D721Med (cell line): ENCODE measurements at regions not wholly inside any gene's neighbourhood (a gene's known extent, or its start where the extent isn't known, plus 50 kb on each side); places are given as distances from the start of the nearest gene placed in this dataset.

Experiments
- DNase-seq: peaks from one replicate; pipeline ENCODE4 v3.0.0; 2011; ENCODE audit warnings: low spot score; ENCODE audit not compliant: insufficient read length
- FAIRE-seq: peaks from 2 replicates; lab custom pipeline; 2011; peaks lifted over from hg19 to GRCh38; lab: Jason Lieb, UNC
- CTCF ChIP-seq: IDR thresholded peaks from 2 replicates; pipeline ENCODE4 v1.5.1; 2012; ENCODE audit warnings: mild to moderate bottlenecking, control low read depth; ENCODE audit not compliant: insufficient read depth; ENCODE audit errors: missing control alignments

DNA sequence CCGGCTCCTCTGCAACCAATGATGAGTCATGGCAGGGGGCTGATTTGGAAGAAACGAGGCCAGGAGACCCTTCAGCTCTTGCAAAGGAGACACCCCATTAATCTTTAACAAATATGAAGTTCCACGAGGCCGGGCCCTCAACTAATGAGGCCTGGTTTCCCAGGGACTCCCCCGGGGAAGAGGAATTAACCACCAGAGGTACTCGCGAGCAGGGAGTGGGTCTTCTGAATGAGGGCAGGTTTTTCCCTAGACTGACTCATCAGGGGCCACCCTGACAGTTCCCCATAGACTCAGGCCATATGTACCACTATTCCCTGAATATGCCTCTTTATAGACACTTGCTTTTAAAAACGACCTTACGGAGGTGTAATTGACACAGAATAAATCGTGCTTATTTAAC, 150.7 kb upstream of the LHX5 start:
- no peak for TF ChIP-seq CTCF
- FAIRE-seq, result no peak

DNA sequence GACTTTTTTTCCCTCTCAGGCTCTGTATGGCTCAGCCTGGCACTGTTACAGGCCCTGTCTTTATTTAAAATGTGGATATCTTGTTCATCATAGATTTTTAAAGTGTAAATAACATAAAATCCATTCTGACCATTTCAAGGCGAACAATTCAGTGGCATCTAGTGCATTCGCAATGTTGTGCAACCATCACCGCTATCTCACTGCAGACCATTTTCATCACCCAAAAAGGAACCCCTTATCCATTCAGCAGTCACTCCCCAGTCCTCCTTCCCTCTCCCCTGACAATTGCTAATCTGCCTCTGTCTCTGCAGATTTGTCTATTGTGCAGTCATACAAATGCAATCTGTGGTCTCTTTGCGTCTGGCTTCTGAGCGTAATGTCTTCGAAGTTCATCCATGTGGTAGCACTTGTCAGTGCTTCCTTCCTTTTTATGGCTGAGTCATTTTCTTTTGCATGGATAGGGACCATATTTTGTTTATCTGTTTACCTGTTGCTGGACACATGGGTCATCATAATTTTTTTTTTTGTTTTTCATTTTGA, 148.8 kb upstream of the LHX5 start:
- no peak for TF ChIP-seq CTCF
- no peak for FAIRE-seq
- DNase-seq, result no peak

More for the DNA sequence above, 150.7 kb upstream of the LHX5 start:
- DNase-seq, result no peak

DNA sequence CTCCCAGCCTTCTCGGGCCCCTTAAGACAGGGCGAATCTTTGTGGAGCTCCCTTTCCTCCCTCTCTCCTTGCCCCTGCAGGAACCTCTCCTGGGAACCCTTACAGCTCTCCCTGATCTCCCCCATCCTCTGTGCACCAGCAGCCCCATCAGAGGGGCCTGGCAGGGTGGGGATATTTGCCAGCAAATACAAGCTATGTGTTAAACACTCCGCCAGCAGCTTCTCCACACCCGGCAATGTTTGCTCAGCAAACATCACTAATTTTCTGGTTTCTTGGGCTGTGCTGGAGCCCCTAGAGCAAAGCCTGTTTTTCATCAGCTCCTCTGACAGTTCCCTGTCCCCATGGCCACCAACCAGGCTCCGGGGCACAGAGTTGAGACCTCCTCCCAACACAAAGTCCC, 147.5 kb upstream of the LHX5 start:
- FAIRE-seq, result no peak

DNA sequence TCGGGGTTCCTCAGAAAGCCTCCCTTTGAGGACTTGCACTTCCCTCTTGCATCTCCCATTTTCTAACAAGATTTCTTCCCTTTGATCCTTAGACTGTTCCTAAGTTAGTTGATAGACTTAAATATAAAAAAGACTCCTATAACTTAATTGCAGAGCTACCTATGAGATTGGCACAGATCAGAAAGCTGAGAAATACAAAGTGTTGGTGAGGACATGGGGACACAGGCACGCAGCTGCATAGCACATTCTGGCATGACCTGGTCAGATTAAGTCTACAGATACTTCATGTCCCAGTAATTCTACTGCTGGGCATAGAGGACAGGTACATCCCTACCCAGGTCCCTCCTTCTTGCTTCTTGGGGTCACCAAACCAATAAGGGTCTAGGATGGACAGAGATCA, 141.7 kb upstream of the LHX5 start:
- DNase-seq (no peak), FAIRE-seq (no peak)
- no peak for TF ChIP-seq CTCF

More for the DNA sequence above, 147.5 kb upstream of the LHX5 start:
- no peak for DNase-seq
- no peak for TF ChIP-seq CTCF

DNA sequence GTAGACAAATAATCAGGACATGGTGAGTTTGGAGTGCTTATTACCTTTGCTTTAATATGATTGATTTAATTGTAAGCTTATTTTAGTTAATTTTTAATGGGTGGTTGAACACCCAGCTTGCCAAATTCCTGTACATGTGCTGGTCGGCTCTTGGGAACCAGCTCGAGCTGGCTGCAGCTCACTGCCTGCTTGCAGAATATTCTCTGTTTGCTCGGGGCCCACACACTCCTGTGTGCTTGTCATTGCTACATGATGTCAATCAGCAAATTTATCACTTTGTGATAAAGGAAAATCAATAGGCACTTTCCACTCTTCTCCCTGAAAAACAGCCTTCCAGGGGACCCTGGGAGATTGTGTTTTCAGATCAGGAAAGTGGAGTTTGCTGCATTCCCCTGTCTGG, 141.1 kb upstream of the LHX5 start:
- DNase-seq (no peak), FAIRE-seq (no peak)
- TF ChIP-seq CTCF, result no peak

DNA sequence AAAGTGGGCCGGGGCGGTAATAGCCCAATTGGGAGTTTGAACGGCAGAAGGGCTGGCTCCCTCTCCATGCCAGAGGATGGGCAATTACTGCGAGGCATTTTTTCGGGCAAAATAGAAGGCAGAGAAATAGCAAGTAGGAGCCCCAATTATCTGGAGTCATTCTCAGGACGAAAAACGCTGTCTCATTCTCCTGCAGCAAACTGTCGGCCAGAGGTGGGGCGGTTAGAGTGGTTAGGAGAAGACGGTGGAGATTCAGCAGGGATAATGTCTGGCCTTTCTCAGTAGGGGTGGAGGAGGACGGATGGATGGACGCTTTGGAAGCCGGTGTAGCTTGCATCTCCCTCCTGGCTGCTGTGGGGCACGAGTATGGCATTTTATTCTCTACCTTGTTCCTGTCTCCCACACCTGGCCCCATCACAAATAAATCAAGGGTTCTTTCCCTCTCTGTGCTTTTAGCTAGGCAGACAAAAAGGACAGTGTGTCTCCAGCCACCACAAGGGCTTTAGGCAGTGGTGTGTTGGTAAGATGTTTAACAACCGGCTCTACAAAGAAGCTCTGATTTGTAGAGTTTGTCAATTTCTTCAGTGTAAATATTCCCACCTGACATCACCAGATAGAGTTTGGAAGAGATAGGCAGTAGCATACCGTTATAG, 140.5 kb upstream of the LHX5 start:
- no peak for TF ChIP-seq CTCF
- DNase-seq (no peak), FAIRE-seq (no peak)

- DNase-seq (no peak), FAIRE-seq (no peak)
- no peak for TF ChIP-seq CTCF
These were observed 140.0 kb upstream of the LHX5 start for GRCh38 chr12:113611652-113612051.
